ENCODE measurements at regions not wholly inside any gene's neighbourhood (a gene's known extent, or its start where the extent isn't known, plus 50 kb on each side); places are given as distances from the start of the nearest gene placed in this dataset.

- no peak for TF ChIP-seq SP1 (IDR thresholded peaks at IDR 0.05)
- no peak for TF ChIP-seq SP1 (CRISPR knock-in tag; IDR thresholded peaks at IDR 0.05)
- TF ChIP-seq TBL1XR1 (IDR thresholded peaks at IDR 0.05; ENCODE audit: borderline replicate concordance, low read length, partially characterized antibody), result no peak
- no peak for TF ChIP-seq MLXIP (CRISPR knock-in tag; IDR thresholded peaks at IDR 0.05; ENCODE audit: borderline replicate concordance)
- TF ChIP-seq EP300 (IDR thresholded peaks at IDR 0.05; ENCODE audit: low read depth in 2 of 2, low read length in 2 of 2), result no peak
- no peak for TF ChIP-seq EP300 (CRISPR knock-in tag; IDR thresholded peaks at IDR 0.05; ENCODE audit: borderline replicate concordance)
- TF ChIP-seq TARDBP (CRISPR knock-in tag; IDR thresholded peaks at IDR 0.05), result no peak
- no peak for TF ChIP-seq CTCF (CRISPR knock-in tag; IDR thresholded peaks at IDR 0.05)
- no peak for TF ChIP-seq PRDM4 (CRISPR knock-in tag; IDR thresholded peaks at IDR 0.05; ENCODE audit: borderline replicate concordance)
- no peak for TF ChIP-seq ZSCAN29 (CRISPR knock-in tag; conservative IDR thresholded peaks at IDR 0.05)
- no peak for TF ChIP-seq BRCA1 (CRISPR knock-in tag; IDR thresholded peaks at IDR 0.05)
These were observed 317.5 kb upstream of the OR4E1 start for GRCh38 chr14:21991130-21991529.

Measured in HepG2 (cell line).